HG02938 (cell line): ENCODE measurements at regions not wholly inside any gene's neighbourhood (a gene's known extent, or its start where the extent isn't known, plus 50 kb on each side); places are given as distances from the start of the nearest gene placed in this dataset.
A peak's percentile ranks its signal among the peaks of the same experiment; 100 is the strongest.
"Not testable (repeated sequence)": the region's sequence is repeated elsewhere in the genome, so short reads cannot be mapped to it uniquely, and the experiment has no call there.

Source experiments
- ATAC-seq: cut with Tn5 transposase; IDR thresholded peaks from one replicate; pipeline ENCODE4 v1.9.1; 2021; ENCODE audit warnings: mild to moderate bottlenecking, moderate library complexity; ENCODE audit not compliant: unreplicated experiment

GRCh38 chrX:120719622-120720021, 89.8 kb upstream of the C1GALT1C1 start:
- ATAC-seq, result no peak

DNA sequence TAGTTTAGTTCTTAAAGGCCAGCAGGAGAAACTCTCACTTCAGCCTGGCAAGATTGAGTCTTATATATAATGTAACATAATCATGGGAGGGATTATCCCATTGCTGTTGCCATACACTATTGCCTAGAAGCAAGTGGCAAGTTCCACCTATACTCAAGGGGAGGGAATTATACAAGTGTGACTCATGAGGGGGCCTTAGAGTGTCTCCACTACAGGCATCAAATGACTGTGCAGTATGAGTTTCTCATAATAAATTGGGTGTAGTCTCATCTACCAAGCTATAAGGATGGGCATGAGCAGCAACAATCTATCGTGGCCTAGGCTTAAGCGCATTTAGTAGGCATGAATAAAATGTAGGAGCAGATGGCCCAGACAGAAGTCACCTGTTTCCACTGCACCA, 89.1 kb upstream of the C1GALT1C1 start:
- no peak for ATAC-seq

DNA sequence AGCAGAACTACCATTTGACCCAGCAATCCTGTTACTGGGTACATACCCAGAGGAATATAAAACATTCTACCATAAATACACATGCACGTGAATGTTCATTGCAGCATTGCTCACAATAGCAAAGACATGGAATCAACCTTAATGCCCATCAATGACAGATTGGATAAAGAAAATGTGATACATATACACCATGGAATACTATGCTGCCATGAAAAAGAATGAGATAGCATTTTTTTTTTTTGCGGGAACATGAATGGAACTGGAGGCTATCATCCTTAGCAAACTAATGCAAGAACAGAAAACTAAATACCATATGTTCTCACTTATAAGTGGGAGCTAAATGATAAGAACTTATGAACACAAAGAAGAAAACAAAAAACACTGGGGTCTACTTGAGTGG, 72.5 kb upstream of the C1GALT1C1 start:
- ATAC-seq, result not testable (repeated sequence)

- ATAC-seq, result peak; percentile 89
Observed at GRCh38 chrX:120697053-120697452, 67.2 kb upstream of the C1GALT1C1 start.

DNA sequence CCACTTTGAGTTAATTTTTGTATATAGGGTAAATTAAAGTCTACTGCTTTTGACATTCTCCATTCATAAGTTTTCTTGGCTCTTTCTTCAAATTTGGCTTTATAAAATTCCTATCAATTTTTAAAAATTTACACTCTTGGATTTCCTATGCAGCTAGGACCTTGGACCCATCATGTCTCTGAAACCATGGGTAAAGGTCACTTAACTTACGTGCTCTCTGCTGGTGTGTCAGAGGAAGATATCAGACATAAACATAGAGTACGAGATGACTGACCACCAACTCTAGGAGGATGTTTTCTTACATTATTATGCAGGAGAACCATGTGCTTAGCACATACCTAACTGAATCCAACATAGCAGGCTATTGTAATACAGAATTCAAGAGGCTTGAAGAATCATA, 62.5 kb upstream of the C1GALT1C1 start:
- ATAC-seq, result no peak

DNA sequence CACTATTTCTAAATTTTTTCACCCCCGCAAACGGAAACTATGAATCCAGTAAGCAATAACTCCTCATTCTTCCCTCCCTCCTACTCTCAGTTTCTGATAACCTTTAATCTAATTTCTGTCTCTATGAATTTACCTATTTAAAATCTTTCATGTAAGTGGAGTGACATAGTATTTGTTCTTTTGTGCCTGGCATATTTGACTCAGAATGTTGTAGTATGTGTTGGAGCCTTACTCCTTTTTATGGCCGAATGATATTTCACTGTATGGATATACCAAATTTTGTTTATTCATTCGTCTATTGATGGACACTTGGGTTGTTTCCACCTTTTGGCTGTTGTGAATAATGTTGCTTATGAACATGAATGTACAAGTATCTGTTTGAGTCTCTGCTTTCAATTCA, 61.1 kb upstream of the C1GALT1C1 start:
- no peak for ATAC-seq

DNA sequence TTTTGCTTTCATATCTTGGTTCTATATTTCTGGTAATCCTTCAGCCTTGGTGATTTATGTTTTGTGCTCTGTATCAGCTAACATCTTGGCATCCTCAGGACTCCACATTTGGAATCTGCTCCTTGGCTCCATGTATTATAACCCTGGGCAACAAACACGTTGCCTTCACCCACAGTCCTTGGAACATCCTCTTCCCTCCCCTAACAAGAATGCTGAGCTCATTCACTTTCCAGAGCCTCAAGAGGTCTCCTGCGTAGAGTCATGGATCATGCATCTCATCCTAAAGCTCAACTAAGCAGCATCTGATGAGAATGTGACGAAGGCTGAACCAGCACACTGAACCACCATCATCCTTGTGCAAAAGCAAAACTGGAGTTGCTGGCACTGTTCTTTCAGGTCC, 60.5 kb upstream of the C1GALT1C1 start:
- no peak for ATAC-seq

GRCh38 chrX:120680090-120680489, 50.2 kb upstream of the C1GALT1C1 start:
- no peak for ATAC-seq
